ENCODE measurements at regions not wholly inside any gene's neighbourhood (a gene's known extent, or its start where the extent isn't known, plus 50 kb on each side); places are given as distances from the start of the nearest gene placed in this dataset.
"Not testable (repeated sequence)": the region's sequence is repeated elsewhere in the genome, so short reads cannot be mapped to it uniquely, and the experiment has no call there.

DNA sequence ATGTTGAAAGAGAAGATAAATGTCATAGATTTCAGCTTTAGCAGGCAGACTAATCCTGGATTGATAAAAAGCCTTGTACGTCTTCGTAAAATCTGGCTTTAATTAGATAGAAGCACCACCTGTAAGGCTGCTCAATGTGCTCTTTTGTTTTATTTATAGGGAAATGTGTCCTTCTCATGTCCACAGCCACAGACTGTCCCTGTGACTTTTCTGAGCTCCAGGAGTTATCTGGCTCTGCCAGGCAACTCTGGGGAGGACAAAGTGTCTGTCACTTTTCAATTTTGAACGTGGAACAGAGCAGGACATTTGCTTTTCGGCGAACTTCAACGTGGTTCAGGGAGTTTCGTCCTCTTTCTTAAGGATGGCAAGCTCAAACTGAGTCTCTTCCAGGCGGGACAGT lies 203.0 kb upstream of the SPATA31A3 start:
- H3K36me3 ChIP-seq (ENCODE audit: control insufficient read depth in 1 of 2, insufficient read depth in 2 of 2, low read length in 2 of 2); CTCF ChIA-PET; H3K9ac ChIP-seq (ENCODE audit: low read length); H3K9me2 ChIP-seq (ENCODE audit: insufficient read depth); DNase-seq (ENCODE audit: low read depth, low spot score); H3K4me2 ChIP-seq (ENCODE audit: low read length); H4K20me1 ChIP-seq (ENCODE audit: insufficient read depth); H3K9me3 ChIP-seq (ENCODE audit: control insufficient read depth in 1 of 2, insufficient read depth in 1 of 2, low read depth in 1 of 2, low read length in 2 of 2); H3K4me3 ChIP-seq (replicated peaks in 1 of 2; ENCODE audit: low read depth in 1 of 2, low read length in 2 of 2); RAD21 ChIA-PET (ENCODE audit: low non-redundant PET in 1 of 2, low total read pairs in 2 of 2, uncharacterized antibody in 2 of 2, unreplicated experiment in 2 of 2); intact Hi-C loops (cut with micrococcal nuclease); H3K27me3 ChIP-seq (ENCODE audit: insufficient read depth, low read length); H3K4me1 ChIP-seq (ENCODE audit: control insufficient read depth in 1 of 2, insufficient read depth in 2 of 2, low read length in 2 of 2); H3K27ac ChIP-seq (ENCODE audit: low read depth, low read length); POLR2A ChIA-PET; H2AFZ ChIP-seq (ENCODE audit: low read depth, low read length, poor library complexity, severe bottlenecking); H3K79me2 ChIP-seq (ENCODE audit: insufficient read depth, low read length); ATAC-seq; BruUV-seq (replicated peaks): not testable (repeated sequence)

- CTCF ChIA-PET; BruUV-seq (replicated peaks); H3K4me1 ChIP-seq (ENCODE audit: control insufficient read depth in 1 of 2, insufficient read depth in 2 of 2, low read length in 2 of 2): not testable (repeated sequence)
Observed at GRCh38 chr9:67179185-67179584, 186.8 kb upstream of the SPATA31A3 start.

DNA sequence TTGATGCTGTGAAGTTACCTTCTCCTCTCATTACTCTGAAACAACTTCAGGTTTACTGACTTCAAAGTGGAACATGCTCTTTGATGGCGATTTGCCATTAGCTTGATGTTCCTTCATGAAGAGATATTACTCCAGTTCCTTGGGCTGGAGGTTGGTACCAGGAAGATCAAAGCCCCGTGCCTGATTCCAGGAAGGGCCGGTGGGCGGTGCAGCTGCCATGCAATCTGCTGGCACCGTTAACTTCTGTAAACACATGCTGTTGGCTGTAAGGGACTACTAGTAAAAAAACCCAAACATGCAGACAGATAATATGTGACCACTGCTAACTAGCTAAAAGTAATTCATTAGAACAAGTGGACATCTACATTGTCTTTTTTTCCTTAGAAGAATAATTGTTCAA lies 182.8 kb upstream of the SPATA31A3 start:
- H3K4me3 ChIP-seq (replicated peaks in 1 of 2; ENCODE audit: low read depth in 1 of 2, low read length in 2 of 2); H3K27me3 ChIP-seq (ENCODE audit: insufficient read depth, low read length); intact Hi-C loops (cut with micrococcal nuclease); ATAC-seq; H4K20me1 ChIP-seq (ENCODE audit: insufficient read depth); RAD21 ChIA-PET (ENCODE audit: low non-redundant PET in 1 of 2, low total read pairs in 2 of 2, uncharacterized antibody in 2 of 2, unreplicated experiment in 2 of 2); H2AFZ ChIP-seq (ENCODE audit: low read depth, low read length, poor library complexity, severe bottlenecking); H3K4me1 ChIP-seq (ENCODE audit: control insufficient read depth in 1 of 2, insufficient read depth in 2 of 2, low read length in 2 of 2); H3K9me2 ChIP-seq (ENCODE audit: insufficient read depth); DNase-seq (ENCODE audit: low read depth, low spot score); H3K27ac ChIP-seq (ENCODE audit: low read depth, low read length); H3K4me2 ChIP-seq (ENCODE audit: low read length); BruUV-seq (replicated peaks); H3K9me3 ChIP-seq (ENCODE audit: control insufficient read depth in 1 of 2, insufficient read depth in 1 of 2, low read depth in 1 of 2, low read length in 2 of 2); CTCF ChIA-PET; H3K9ac ChIP-seq (ENCODE audit: low read length); POLR2A ChIA-PET; H3K79me2 ChIP-seq (ENCODE audit: insufficient read depth, low read length); H3K36me3 ChIP-seq (ENCODE audit: control insufficient read depth in 1 of 2, insufficient read depth in 2 of 2, low read length in 2 of 2): not testable (repeated sequence)

More at GRCh38 chr9:67179185-67179584, 186.8 kb upstream of the SPATA31A3 start:
- H3K79me2 ChIP-seq (ENCODE audit: insufficient read depth, low read length); H3K27me3 ChIP-seq (ENCODE audit: insufficient read depth, low read length); H3K9ac ChIP-seq (ENCODE audit: low read length); POLR2A ChIA-PET; ATAC-seq; intact Hi-C loops (cut with micrococcal nuclease); H3K4me3 ChIP-seq (replicated peaks in 1 of 2; ENCODE audit: low read depth in 1 of 2, low read length in 2 of 2); DNase-seq (ENCODE audit: low read depth, low spot score); H3K27ac ChIP-seq (ENCODE audit: low read depth, low read length); RAD21 ChIA-PET (ENCODE audit: low non-redundant PET in 1 of 2, low total read pairs in 2 of 2, uncharacterized antibody in 2 of 2, unreplicated experiment in 2 of 2); H4K20me1 ChIP-seq (ENCODE audit: insufficient read depth); H3K9me3 ChIP-seq (ENCODE audit: control insufficient read depth in 1 of 2, insufficient read depth in 1 of 2, low read depth in 1 of 2, low read length in 2 of 2); H3K9me2 ChIP-seq (ENCODE audit: insufficient read depth); H3K4me2 ChIP-seq (ENCODE audit: low read length); H3K36me3 ChIP-seq (ENCODE audit: control insufficient read depth in 1 of 2, insufficient read depth in 2 of 2, low read length in 2 of 2); H2AFZ ChIP-seq (ENCODE audit: low read depth, low read length, poor library complexity, severe bottlenecking): not testable (repeated sequence)

GRCh38 chr9:67171721-67172120 lies 179.4 kb upstream of the SPATA31A3 start:
- H4K20me1 ChIP-seq (ENCODE audit: insufficient read depth); intact Hi-C loops (cut with micrococcal nuclease); H3K9me2 ChIP-seq (ENCODE audit: insufficient read depth); H3K79me2 ChIP-seq (ENCODE audit: insufficient read depth, low read length); H3K27me3 ChIP-seq (ENCODE audit: insufficient read depth, low read length); BruUV-seq (replicated peaks); H3K4me3 ChIP-seq (replicated peaks in 1 of 2; ENCODE audit: low read depth in 1 of 2, low read length in 2 of 2); RAD21 ChIA-PET (ENCODE audit: low non-redundant PET in 1 of 2, low total read pairs in 2 of 2, uncharacterized antibody in 2 of 2, unreplicated experiment in 2 of 2); H3K4me2 ChIP-seq (ENCODE audit: low read length); H3K27ac ChIP-seq (ENCODE audit: low read depth, low read length); H3K4me1 ChIP-seq (ENCODE audit: control insufficient read depth in 1 of 2, insufficient read depth in 2 of 2, low read length in 2 of 2); POLR2A ChIA-PET; ATAC-seq; DNase-seq (ENCODE audit: low read depth, low spot score); H3K9ac ChIP-seq (ENCODE audit: low read length); CTCF ChIA-PET; H2AFZ ChIP-seq (ENCODE audit: low read depth, low read length, poor library complexity, severe bottlenecking); H3K36me3 ChIP-seq (ENCODE audit: control insufficient read depth in 1 of 2, insufficient read depth in 2 of 2, low read length in 2 of 2); H3K9me3 ChIP-seq (ENCODE audit: control insufficient read depth in 1 of 2, insufficient read depth in 1 of 2, low read depth in 1 of 2, low read length in 2 of 2): not testable (repeated sequence)

- peak; percentile 81 for ATAC-seq
- H3K9ac ChIP-seq (ENCODE audit: low read length); H3K36me3 ChIP-seq (ENCODE audit: control insufficient read depth in 1 of 2, insufficient read depth in 2 of 2, low read length in 2 of 2); H3K27ac ChIP-seq (ENCODE audit: low read depth, low read length); H3K9me2 ChIP-seq (ENCODE audit: insufficient read depth); H2AFZ ChIP-seq (ENCODE audit: low read depth, low read length, poor library complexity, severe bottlenecking); H3K4me3 ChIP-seq (replicated peaks in 1 of 2; ENCODE audit: low read depth in 1 of 2, low read length in 2 of 2); H3K79me2 ChIP-seq (ENCODE audit: insufficient read depth, low read length); BruUV-seq (replicated peaks); H3K9me3 ChIP-seq (ENCODE audit: control insufficient read depth in 1 of 2, insufficient read depth in 1 of 2, low read depth in 1 of 2, low read length in 2 of 2); H3K27me3 ChIP-seq (ENCODE audit: insufficient read depth, low read length); POLR2A ChIA-PET; DNase-seq (ENCODE audit: low read depth, low spot score); intact Hi-C loops (cut with micrococcal nuclease); H3K4me2 ChIP-seq (ENCODE audit: low read length); RAD21 ChIA-PET (ENCODE audit: low non-redundant PET in 1 of 2, low total read pairs in 2 of 2, uncharacterized antibody in 2 of 2, unreplicated experiment in 2 of 2); CTCF ChIA-PET; H3K4me1 ChIP-seq (ENCODE audit: control insufficient read depth in 1 of 2, insufficient read depth in 2 of 2, low read length in 2 of 2); H4K20me1 ChIP-seq (ENCODE audit: insufficient read depth): not testable (repeated sequence)
Observed at GRCh38 chr9:67168530-67169157, 176.3 kb upstream of the SPATA31A3 start.

Measured in HCT116 (cell line).